ENCODE measurements at regions not wholly inside any gene's neighbourhood (a gene's known extent, or its start where the extent isn't known, plus 50 kb on each side); places are given as distances from the start of the nearest gene placed in this dataset.

- H3K79me2 ChIP-seq (ENCODE audit: control insufficient read depth, insufficient read depth, low read length): no peaks in the 10 kb centered on the region
- no peaks in the 10 kb centered on the region for H3K36me3 ChIP-seq (ENCODE audit: control insufficient read depth in 2 of 2, extremely low read depth in 1 of 2, insufficient read depth in 2 of 2, low read length in 2 of 2)
- no peak overlapping the region for H3K9ac ChIP-seq (replicated peaks; ENCODE audit: extremely low read depth, insufficient read depth, low read length)
- BruUV-seq (replicated peaks): no TSS peak
- no peaks in the 10 kb centered on the region for H3K27me3 ChIP-seq (ENCODE audit: control insufficient read depth in 2 of 2, insufficient read depth in 2 of 2, low read length in 2 of 2)
- POLR2A ChIA-PET: no interaction called here
- peak; percentile 32 for DNase-seq (ENCODE audit: low read depth, low spot score)
- H3K9me3 ChIP-seq (replicated peaks; ENCODE audit: control insufficient read depth, insufficient read depth, low read length): no peaks in the 10 kb centered on the region
- no peak overlapping the region for H3K4me3 ChIP-seq (replicated peaks in 1 of 3; ENCODE audit: insufficient read depth in 1 of 3, low read depth in 1 of 3, low read length in 3 of 3)
- dilution Hi-C loops (cut with MboI; ENCODE audit: extremely low pct_ligation_motif_present, low sequenced_read_pairs): no loop called here
- CTCF ChIA-PET: interaction anchor here (0.8 to 1.0 kb wide), 2 partner anchors 20 to 50 kb away, joined by 3 read pairs; no protein-coding TSS in a partner anchor
- H2AFZ ChIP-seq (ENCODE audit: low read depth, low read length): peak overlapping the region; percentile 6
- H3K4me2 ChIP-seq (ENCODE audit: insufficient read depth, low read length): peak overlapping the region; percentile 9
- H3K27ac ChIP-seq (ENCODE audit: insufficient read depth, low read depth, low read length): no peak overlapping the region
- H4K20me1 ChIP-seq (replicated peaks; ENCODE audit: control insufficient read depth, extremely low read depth, insufficient read depth, low read length): no peaks in the 10 kb centered on the region
- no peaks in the 10 kb centered on the region for H3K9me1 ChIP-seq (replicated peaks; ENCODE audit: control insufficient read depth, extremely low read depth, insufficient read depth, low read length)
- no peak for FAIRE-seq
- TF ChIP-seq POLR2AphosphoS5 (IDR thresholded peaks at IDR 0.05; ENCODE audit: insufficient read depth, low read depth, low read length) (no peak), JUN (IDR thresholded peaks at IDR 0.05; ENCODE audit: borderline replicate concordance, insufficient read depth, insufficient read length, low read depth) (no peak), EZH2 (IDR thresholded peaks at IDR 0.05; ENCODE audit: borderline replicate concordance, low read depth, low read length, severe bottlenecking) (no peak), GATA2 (IDR thresholded peaks at IDR 0.05; ENCODE audit: insufficient read depth, insufficient read length, low read depth, low read length) (no peak), FOS (IDR thresholded peaks at IDR 0.05; ENCODE audit: borderline replicate concordance, insufficient read depth, low read length) (no peak), POLR2A (IDR thresholded peaks at IDR 0.05; ENCODE audit: low read depth, low read length) (no peak), CTCF (IDR thresholded peaks at IDR 0.05; ENCODE audit: extremely low read depth in 1 of 2, insufficient read depth in 1 of 2, low read depth in 1 of 2, low read length in 2 of 2) (no peak), MYC (IDR thresholded peaks at IDR 0.05; ENCODE audit: low read depth, low read length) (no peak)
- TF ChIP-seq, protein P1, sequence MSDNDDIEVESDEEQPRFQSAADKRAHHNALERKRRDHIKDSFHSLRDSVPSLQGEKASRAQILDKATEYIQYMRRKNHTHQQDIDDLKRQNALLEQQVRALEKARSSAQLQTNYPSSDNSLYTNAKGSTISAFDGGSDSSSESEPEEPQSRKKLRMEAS (IDR thresholded peaks at IDR 0.05; ENCODE audit: insufficient read depth, insufficient read length): no peak
- intact Hi-C loops (cut with micrococcal nuclease): no loop called here
- peaks cover 12% of the 10 kb centered on the region for H3K4me1 ChIP-seq (ENCODE audit: control insufficient read depth, extremely low read depth, insufficient read depth, low read length)
Observed at GRCh38 chr12:43169115-43169681, 382.8 kb downstream of the ADAMTS20 start.

All from endothelial cell of umbilical vein (primary cell).